Calu3 (cell line): ENCODE measurements at regions not wholly inside any gene's neighbourhood (a gene's known extent, or its start where the extent isn't known, plus 50 kb on each side); places are given as distances from the start of the nearest gene placed in this dataset.

Source experiments
- BruUV-seq: library from RNA; stranded (reverse); fragments of 400-500 nt; replicated peaks from 2 replicates; lab custom pipeline; 2021; lab: Mats Ljungman, UMichigan
- CTCF ChIA-PET: fragments of 300-600 bp; sonication (Branson Sonifier 250); formaldehyde crosslinking; loops from one replicate; lab custom pipeline; 2022; ENCODE audit warnings: antibody characterized with exemption; lab: Charles Lee
- DNase-seq: peaks from one replicate; pipeline ENCODE4 v3.0.0; 2022
- H3K27ac Mint-ChIP-seq: one replicate; pipeline ENCODE4 v1.8.0; 2022; ENCODE audit warnings: mixed read lengths; ENCODE audit not compliant: unreplicated experiment
- H3K27me3 Mint-ChIP-seq: one replicate; pipeline ENCODE4 v1.8.0; 2022; ENCODE audit warnings: mixed read lengths; ENCODE audit not compliant: unreplicated experiment
- H3K36me3 Mint-ChIP-seq: one replicate; pipeline ENCODE4 v1.8.0; 2022; ENCODE audit warnings: mild to moderate bottlenecking, moderate library complexity, mixed read lengths; ENCODE audit not compliant: insufficient read depth, unreplicated experiment
- H3K4me1 Mint-ChIP-seq: one replicate; pipeline ENCODE4 v1.8.0; 2022; ENCODE audit warnings: mild to moderate bottlenecking, low read depth, mixed read lengths; ENCODE audit not compliant: unreplicated experiment
- H3K4me3 Mint-ChIP-seq: one replicate; pipeline ENCODE4 v1.8.0; 2022; ENCODE audit warnings: mild to moderate bottlenecking, low read depth, moderate library complexity, mixed read lengths; ENCODE audit not compliant: unreplicated experiment
- H3K9me3 Mint-ChIP-seq: one replicate; pipeline ENCODE4 v1.8.0; 2022; ENCODE audit warnings: low read depth, mixed read lengths; ENCODE audit not compliant: unreplicated experiment
- intact Hi-C: fragments of 100-400 bp; cut with micrococcal nuclease; formaldehyde crosslinking; loops from one replicate; pipeline ENCODE4 v1.10.0; 2022; ENCODE audit not compliant: unreplicated experiment
- TF ChIP-seq, protein P1 (sequence below): fragments of 200-600 bp; IDR thresholded peaks from one replicate; pipeline ENCODE4 v1.8.0; 2022; ENCODE audit warnings: antibody characterized with exemption; ENCODE audit not compliant: unreplicated experiment

DNA sequence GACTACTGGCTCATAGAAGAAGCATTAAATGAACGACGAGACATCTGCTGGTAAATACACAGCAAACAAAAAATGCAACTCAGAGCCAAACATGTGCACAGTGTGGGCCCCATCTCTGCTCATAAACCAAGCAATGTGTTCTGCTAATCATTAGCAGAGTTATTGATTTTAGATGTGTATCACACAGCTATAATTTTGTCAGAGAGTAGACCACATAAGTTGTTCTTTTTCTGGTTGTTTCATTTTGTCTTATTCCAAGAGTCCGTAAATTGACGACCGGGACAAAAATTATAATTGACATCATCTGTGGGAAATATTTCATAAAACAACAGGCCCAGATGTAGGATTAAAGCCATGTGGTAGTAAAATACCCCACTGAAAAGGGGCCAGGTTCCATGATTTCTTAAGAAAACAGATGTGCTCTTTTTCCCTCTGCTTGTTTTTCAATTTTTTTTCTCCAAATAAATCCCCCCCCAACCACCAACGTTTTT, 423.6 kb downstream of the HAO1 start:
- H3K9me3 Mint-ChIP-seq = no peaks in the 10 kb centered on the region
- CTCF ChIA-PET = no interaction called here

DNA sequence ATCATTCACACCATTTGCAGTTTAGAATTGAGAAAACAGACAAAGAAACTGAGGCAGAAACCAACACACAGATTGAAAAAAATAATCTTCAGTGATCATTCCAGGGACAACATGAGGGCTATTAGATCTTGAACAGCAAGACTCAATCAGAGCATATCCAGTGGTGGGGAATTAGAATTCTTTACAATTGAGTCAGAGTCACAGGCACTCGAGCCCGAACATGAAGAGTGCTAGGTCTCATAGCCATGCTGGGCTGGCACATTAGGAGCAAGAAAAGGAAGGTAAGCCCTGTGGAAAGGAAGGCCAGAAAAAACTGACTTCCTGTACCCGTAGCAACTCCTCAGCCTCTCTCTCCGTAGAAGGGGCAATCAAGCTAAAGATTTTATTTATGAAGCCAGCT, 419.9 kb downstream of the HAO1 start:
- Mint-ChIP-seq H3K4me3 (no peak overlapping the region), H3K36me3 (no peaks in the 10 kb centered on the region), H3K4me1 (no peaks in the 10 kb centered on the region), H3K9me3 (no peaks in the 10 kb centered on the region), H3K27ac (no peak overlapping the region), H3K27me3 (no peaks in the 10 kb centered on the region)
- DNase-seq = no peak
- CTCF ChIA-PET = no interaction called here
- TF ChIP-seq, protein P1, sequence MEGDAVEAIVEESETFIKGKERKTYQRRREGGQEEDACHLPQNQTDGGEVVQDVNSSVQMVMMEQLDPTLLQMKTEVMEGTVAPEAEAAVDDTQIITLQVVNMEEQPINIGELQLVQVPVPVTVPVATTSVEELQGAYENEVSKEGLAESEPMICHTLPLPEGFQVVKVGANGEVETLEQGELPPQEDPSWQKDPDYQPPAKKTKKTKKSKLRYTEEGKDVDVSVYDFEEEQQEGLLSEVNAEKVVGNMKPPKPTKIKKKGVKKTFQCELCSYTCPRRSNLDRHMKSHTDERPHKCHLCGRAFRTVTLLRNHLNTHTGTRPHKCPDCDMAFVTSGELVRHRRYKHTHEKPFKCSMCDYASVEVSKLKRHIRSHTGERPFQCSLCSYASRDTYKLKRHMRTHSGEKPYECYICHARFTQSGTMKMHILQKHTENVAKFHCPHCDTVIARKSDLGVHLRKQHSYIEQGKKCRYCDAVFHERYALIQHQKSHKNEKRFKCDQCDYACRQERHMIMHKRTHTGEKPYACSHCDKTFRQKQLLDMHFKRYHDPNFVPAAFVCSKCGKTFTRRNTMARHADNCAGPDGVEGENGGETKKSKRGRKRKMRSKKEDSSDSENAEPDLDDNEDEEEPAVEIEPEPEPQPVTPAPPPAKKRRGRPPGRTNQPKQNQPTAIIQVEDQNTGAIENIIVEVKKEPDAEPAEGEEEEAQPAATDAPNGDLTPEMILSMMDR = no peak
- no TSS peak for BruUV-seq
- intact Hi-C loops = no loop called here

More for the DNA sequence above, 423.6 kb downstream of the HAO1 start:
- intact Hi-C loops = no loop called here
- Mint-ChIP-seq H3K36me3 (no peaks in the 10 kb centered on the region), H3K4me3 (no peak overlapping the region), H3K27me3 (no peaks in the 10 kb centered on the region), H3K4me1 (no peaks in the 10 kb centered on the region), H3K27ac (no peak overlapping the region)
- TF ChIP-seq, protein P1 = no peak
- BruUV-seq = no TSS peak
- DNase-seq = no peak

DNA sequence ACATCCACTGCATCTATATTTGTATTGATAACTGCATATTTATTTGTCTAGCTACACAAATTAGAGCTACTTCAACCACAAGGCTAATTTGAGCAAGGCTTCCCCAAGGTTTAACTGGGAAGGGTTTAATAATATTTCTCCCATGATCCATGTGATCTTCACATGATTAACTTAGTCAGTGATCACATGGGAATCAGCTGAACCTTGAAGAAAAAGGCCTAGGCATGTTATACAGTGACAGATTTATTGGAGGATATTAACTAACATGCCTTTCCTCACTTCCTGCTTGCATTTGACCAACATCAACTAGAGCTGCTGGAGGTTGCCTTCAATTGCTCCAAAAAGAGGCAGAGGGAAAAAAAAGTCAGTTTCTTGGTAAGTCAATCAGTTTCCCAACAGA, 417.0 kb downstream of the HAO1 start:
- Mint-ChIP-seq H3K4me1 (no peaks in the 10 kb centered on the region), H3K36me3 (no peaks in the 10 kb centered on the region), H3K27ac (no peak overlapping the region), H3K4me3 (no peak overlapping the region), H3K27me3 (no peaks in the 10 kb centered on the region), H3K9me3 (no peaks in the 10 kb centered on the region)
- intact Hi-C loops = no loop called here
- no TSS peak for BruUV-seq
- CTCF ChIA-PET = no interaction called here
- DNase-seq = no peak
- TF ChIP-seq, protein P1 = no peak

DNA sequence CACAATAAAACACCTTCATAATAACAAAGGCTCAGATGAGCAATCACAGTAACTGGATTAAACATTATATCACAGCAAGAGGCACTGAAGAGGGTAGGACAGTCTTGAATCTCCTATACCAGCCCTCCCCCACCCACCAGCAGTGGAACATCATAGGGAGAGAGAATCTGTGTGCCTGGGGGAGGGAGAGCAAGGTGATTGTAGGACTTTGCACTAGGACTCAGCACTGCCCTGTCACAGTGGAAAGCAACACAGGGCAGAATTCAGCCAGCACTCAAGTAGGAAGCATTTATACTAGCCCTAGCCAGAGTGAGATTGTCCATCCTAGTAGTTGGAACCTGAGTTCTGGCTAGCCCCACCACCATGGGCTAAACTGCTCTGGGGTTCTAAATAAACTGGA, 400.2 kb downstream of the HAO1 start:
- H3K4me1 Mint-ChIP-seq = no peaks in the 10 kb centered on the region
- BruUV-seq = no TSS peak
- CTCF ChIA-PET = no interaction called here
- H3K27me3 Mint-ChIP-seq = no peaks in the 10 kb centered on the region
- no peaks in the 10 kb centered on the region for H3K36me3 Mint-ChIP-seq
- H3K4me3 Mint-ChIP-seq = no peak overlapping the region
- no peak for DNase-seq
- intact Hi-C loops = no loop called here
- no peak overlapping the region for H3K27ac Mint-ChIP-seq
- TF ChIP-seq, protein P1 = no peak
- H3K9me3 Mint-ChIP-seq = peaks cover 4% of the 10 kb centered on the region
